H1 (cell line): ENCODE measurements at regions not wholly inside any gene's neighbourhood (a gene's known extent, or its start where the extent isn't known, plus 50 kb on each side); places are given as distances from the start of the nearest gene placed in this dataset.
A peak's percentile ranks its signal among the peaks of the same experiment; 100 is the strongest.

Experiments
- CTCF ChIA-PET: fragments of 300-600 bp; sonication (Branson Sonifier 250); formaldehyde crosslinking; loops from one replicate; lab custom pipeline; 2021; ENCODE audit not compliant: partially characterized antibody; lab: Charles Lee
- POLR2A ChIA-PET: fragments of 300-600 bp; sonication (Branson Sonifier 250); formaldehyde crosslinking; loops from one replicate; lab custom pipeline; 2021; ENCODE audit warnings: inconsistent platforms; ENCODE audit not compliant: partially characterized antibody; lab: Charles Lee
- DNase-seq, 2 experiments: peaks; one replicate each; pipeline versions ENCODE4 v3.0.0 to v3.0.0-alpha.2; 2010 to 2022; ENCODE audit warnings: low spot score in 2 of 2, low read depth in 1 of 2, mixed read lengths in 1 of 2
- FAIRE-seq: peaks from 2 replicates; lab custom pipeline; 2011; peaks lifted over from hg19 to GRCh38; lab: Jason Lieb, UNC
- H2AFZ ChIP-seq: 2 replicates; pipeline ENCODE4 v1.8.1; 2012; ENCODE audit warnings: low read length, inconsistent platforms
- H2AK5ac ChIP-seq: 2 replicates; pipeline ENCODE4 v1.6.1; 2013; ENCODE audit warnings: low read depth, low read length
- H2BK120ac ChIP-seq: replicated peaks from 2 replicates; pipeline ENCODE3; 2013; ENCODE audit warnings: low read depth, low read length, inconsistent platforms
- H2BK12ac ChIP-seq: 2 replicates; pipeline ENCODE4 v1.6.1; 2013; ENCODE audit warnings: low read depth, low read length
- H2BK15ac ChIP-seq: 2 replicates; pipeline ENCODE4 v1.6.1; 2013; ENCODE audit warnings: low read length
- H2BK20ac ChIP-seq: 2 replicates; pipeline ENCODE4 v1.6.1; 2013; ENCODE audit warnings: low read length
- H2BK5ac ChIP-seq: 2 replicates; pipeline ENCODE4 v1.6.1; 2013; ENCODE audit warnings: low read depth, low read length
- H3K14ac ChIP-seq: 2 replicates; pipeline ENCODE4 v1.6.1; 2013; ENCODE audit warnings: inconsistent platforms; ENCODE audit not compliant: insufficient read length
- H3K18ac ChIP-seq: 2 replicates; pipeline ENCODE4 v1.6.1; 2013; ENCODE audit warnings: low read length; ENCODE audit errors: extremely low read depth
- H3K23ac ChIP-seq: 2 replicates; pipeline ENCODE4 v1.6.1; 2013; ENCODE audit warnings: inconsistent platforms; ENCODE audit not compliant: insufficient read length
- H3K23me2 ChIP-seq: 2 replicates; pipeline ENCODE4 v1.6.1; 2013; ENCODE audit warnings: low read depth, low read length
- H3K27ac ChIP-seq: 2 replicates; pipeline ENCODE4 v1.6.1; 2011; ENCODE audit warnings: low read depth, low read length, inconsistent platforms
- H3K27me3 ChIP-seq, 4 experiments: replicated peaks in 1 of 4; 1 replicate in 1 of 4; 2 replicates in 3 of 4; pipeline versions ENCODE4 v1.6.1 to v1.8.1; 2011 to 2013; ENCODE audit warnings: low read length in 3 of 4, mild to moderate bottlenecking in 3 of 4, inconsistent platforms in 2 of 4, mixed read lengths in 2 of 4, moderate library complexity in 1 of 4; ENCODE audit not compliant: control insufficient read depth in 3 of 4, insufficient read depth in 3 of 4; ENCODE audit errors: extremely low read depth in 1 of 4
- H3K36me3 ChIP-seq, 4 experiments: 2 replicates each; pipeline versions ENCODE4 v1.6.1 to v1.8.1; 2011 to 2013; ENCODE audit warnings: mild to moderate bottlenecking in 4 of 4, low read length in 3 of 4, moderate library complexity in 2 of 4, control low read depth in 1 of 4, inconsistent platforms in 1 of 4; ENCODE audit not compliant: insufficient read depth in 4 of 4, control insufficient read depth in 2 of 4
- H3K4ac ChIP-seq: replicated peaks from 2 replicates; pipeline ENCODE3; 2013; ENCODE audit warnings: low read length, low read depth, mixed read lengths, inconsistent platforms; ENCODE audit not compliant: insufficient read length
- H3K4me1 ChIP-seq, 4 experiments: replicated peaks in 1 of 4; 1 replicate in 1 of 4; 2 replicates in 3 of 4; pipeline versions ENCODE4 v1.6.1 to v1.8.1; 2011 to 2013; ENCODE audit warnings: low read length in 3 of 4, inconsistent platforms in 2 of 4, mixed read lengths in 1 of 4; ENCODE audit not compliant: insufficient read depth in 4 of 4, control insufficient read depth in 3 of 4
- H3K4me2 ChIP-seq, 2 experiments: 2 replicates each; pipeline versions ENCODE4 v1.6.1 to v1.8.1; 2011 to 2013; ENCODE audit warnings: low read depth in 2 of 2, low read length in 2 of 2, control low read depth in 1 of 2, inconsistent platforms in 1 of 2, mild to moderate bottlenecking in 1 of 2; ENCODE audit not compliant: insufficient read depth in 1 of 2
- H3K4me3 ChIP-seq, 4 experiments: fragments of 200-600, 300-600 bp in 1 of 4; sonication (generic), shearing (Covaris generic), sonication (Bioruptor Twin) in 1 of 4; 2 replicates each; pipeline versions ENCODE4 v1.5.1 to v1.8.1; 2011 to 2016; ENCODE audit warnings: low read length in 4 of 4, low read depth in 3 of 4, control low read depth in 2 of 4, inconsistent platforms in 2 of 4, mild to moderate bottlenecking in 2 of 4, mixed read lengths in 1 of 4, moderate library complexity in 1 of 4; ENCODE audit not compliant: insufficient read depth in 2 of 4; ENCODE audit errors: extremely low read depth in 1 of 4
- H3K56ac ChIP-seq: replicated peaks from 2 replicates; pipeline ENCODE3; 2013; ENCODE audit warnings: low read depth, mild to moderate bottlenecking, mixed read lengths, low read length, inconsistent platforms; ENCODE audit not compliant: insufficient read length
- H3K79me1 ChIP-seq: 2 replicates; pipeline ENCODE4 v1.6.1; 2013; ENCODE audit warnings: low read depth, low read length, control low read depth
- H3K79me2 ChIP-seq, 2 experiments: 2 replicates each; pipeline versions ENCODE4 v1.6.1 to v1.8.1; 2012 to 2013; ENCODE audit warnings: low read length in 2 of 2, mild to moderate bottlenecking in 2 of 2, inconsistent platforms in 1 of 2; ENCODE audit not compliant: insufficient read depth in 2 of 2, control insufficient read depth in 1 of 2
- H3K9ac ChIP-seq, 4 experiments: replicated peaks in 1 of 4; 1 replicate in 1 of 4; 2 replicates in 3 of 4; pipeline versions ENCODE4 v1.6.1 to v1.8.1; 2011 to 2013; ENCODE audit warnings: low read depth in 3 of 4, low read length in 3 of 4, control low read depth in 2 of 4, mild to moderate bottlenecking in 2 of 4, moderate library complexity in 2 of 4, inconsistent platforms in 1 of 4; ENCODE audit errors: extremely low read depth in 1 of 4
- H3K9me3 ChIP-seq, 2 experiments: 2 replicates each; pipeline versions ENCODE4 v1.6.1 to v1.8.1; 2012 to 2013; ENCODE audit warnings: mild to moderate bottlenecking in 2 of 2, moderate library complexity in 2 of 2, control low read depth in 1 of 2, inconsistent platforms in 1 of 2, low read depth in 1 of 2, low read length in 1 of 2, mixed read lengths in 1 of 2; ENCODE audit not compliant: insufficient read depth in 2 of 2
- H4K20me1 ChIP-seq, 2 experiments: replicated peaks in 1 of 2; 2 replicates each; pipeline versions ENCODE3 to v1.8.1; 2011 to 2013; ENCODE audit warnings: inconsistent platforms in 2 of 2, low read length in 2 of 2, mild to moderate bottlenecking in 1 of 2; ENCODE audit not compliant: insufficient read depth in 2 of 2, control insufficient read depth in 1 of 2
- H4K5ac ChIP-seq: 2 replicates; pipeline ENCODE4 v1.6.1; 2013; ENCODE audit warnings: low read length, low read depth, mixed read lengths, inconsistent platforms; ENCODE audit not compliant: insufficient read length
- H4K8ac ChIP-seq: 2 replicates; pipeline ENCODE4 v1.8.0; 2013; ENCODE audit warnings: mild to moderate bottlenecking, moderate library complexity, low read length, inconsistent platforms; ENCODE audit not compliant: insufficient read depth; ENCODE audit errors: extremely low read depth
- H4K91ac ChIP-seq: replicated peaks from 2 replicates; pipeline ENCODE3; 2013; ENCODE audit warnings: low read length, mixed read lengths, inconsistent platforms; ENCODE audit not compliant: insufficient read length
- CHD1 ChIP-seq: IDR thresholded peaks from 2 replicates; pipeline ENCODE4 v1.6.1; 2012; ENCODE audit warnings: low read depth, low read length, improper control_type of control experiment
- GABPA ChIP-seq: IDR thresholded peaks from 2 replicates; pipeline ENCODE4 v1.6.1; 2011; ENCODE audit warnings: mild to moderate bottlenecking, low read length, moderate library complexity, borderline replicate concordance; ENCODE audit not compliant: insufficient read depth
- POLR2AphosphoS5 ChIP-seq: IDR thresholded peaks from 2 replicates; pipeline ENCODE4 v1.6.1; 2011; ENCODE audit warnings: low read depth, low read length
- RAD21 ChIP-seq, 2 experiments: IDR thresholded peaks in 1 of 2; conservative IDR thresholded peaks in 1 of 2; 2 replicates each; pipeline ENCODE4 v1.6.1; 2011; ENCODE audit warnings: low read depth in 2 of 2, low read length in 2 of 2, improper control_type of control experiment in 1 of 2, inconsistent platforms in 1 of 2, mild to moderate bottlenecking in 1 of 2, moderate library complexity in 1 of 2
- RFX5 ChIP-seq: IDR thresholded peaks from 2 replicates; pipeline ENCODE4 v1.6.1; 2011; ENCODE audit warnings: low read depth, low read length, improper control_type of control experiment, borderline replicate concordance
- SP1 ChIP-seq: IDR thresholded peaks from 2 replicates; pipeline ENCODE4 v1.6.1; 2011; ENCODE audit warnings: low read depth, low read length
- WGBS, 2 experiments: shearing (Covaris generic) in 1 of 2; methylation state at CpG; one replicate each; pipeline versions ENCODE4 v1.1.6 to v1.1.7; 2013 to 2015; ENCODE audit warnings: low lambda C conversion rate in 2 of 2, mixed read lengths in 2 of 2, inconsistent platforms in 1 of 2, low coverage in 1 of 2, missing lambda C conversion rate in 1 of 2; ENCODE audit not compliant: insufficient replicate concordance in 2 of 2, insufficient coverage in 1 of 2, insufficient read length in 1 of 2; ENCODE audit errors: extremely low coverage in 1 of 2, missing lambda C conversion rate in 1 of 2; 5-methylcytosine and 5-hydroxymethylcytosine counted together

DNA sequence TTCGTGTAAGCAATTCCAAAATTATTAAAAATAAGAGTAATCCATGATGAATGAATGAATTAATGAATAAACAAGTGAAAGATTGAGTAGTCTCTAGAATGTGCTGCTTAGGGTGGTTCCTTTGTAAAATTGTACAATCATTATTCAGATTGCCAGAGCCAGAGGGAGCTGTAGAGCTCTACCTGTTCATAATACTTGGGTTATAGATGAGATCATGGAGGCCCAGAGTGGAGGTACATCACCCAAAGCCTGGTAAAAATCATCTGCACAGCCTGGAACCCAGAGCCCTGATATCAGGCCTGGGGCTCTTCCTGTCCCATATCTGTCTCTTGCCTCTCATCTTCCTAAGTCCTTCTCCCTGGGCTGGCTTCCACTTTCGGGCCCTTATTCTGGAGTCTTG is 297.2 kb downstream of the RPLP1 start:
- FAIRE-seq, result no peak
- ChIA-PET POLR2A (no interaction called here), CTCF (interaction anchor here (1.2 to 2.3 kb wide), 5 partner anchors 13 to 613 kb away, joined by 3 to 11 read pairs (median 3); no protein-coding TSS in a partner anchor)
- no peak overlapping the region for H3K4me3 ChIP-seq
- no peak overlapping the region for H2BK12ac ChIP-seq
- peaks cover 0 to 3% (median 0%) of the 10 kb centered on the region in 4 experiments; a peak in 1 of 7 replicates for H3K4me1 ChIP-seq
- H3K56ac ChIP-seq, result no peak overlapping the region
- no peak overlapping the region for H4K5ac ChIP-seq
- no peaks in the 10 kb centered on the region for H3K79me1 ChIP-seq
- H2AK5ac ChIP-seq, result no peak overlapping the region
- no peak overlapping the region for H2BK20ac ChIP-seq
- no peak overlapping the region for H3K18ac ChIP-seq
- H4K91ac ChIP-seq, result no peak overlapping the region
- WGBS, 2 experiments, result 85% methylated on average over 2 of the region's 2 CpGs; no CpG with 5 or more reads in 1 of the 2 experiments
- TF ChIP-seq SP1, result no peak
- TF ChIP-seq RAD21 (IDR thresholded peaks at IDR 0.05 in 1 of 2, conservative IDR thresholded peaks at IDR 0.05 in 1 of 2; ENCODE audit: low read depth in 2 of 2, low read length in 2 of 2), result peak in 1 of 2 experiments; percentile 23; a peak in 1 of 4 replicates
- no peak for TF ChIP-seq GABPA
- TF ChIP-seq CHD1, result no peak
- no peak for TF ChIP-seq RFX5
- TF ChIP-seq POLR2AphosphoS5, result no peak
- H2BK5ac ChIP-seq, result no peak overlapping the region
- no peak overlapping the region for H3K27ac ChIP-seq
- DNase-seq, result no peak
- no peak overlapping the region for H3K4me2 ChIP-seq
- no peak overlapping the region for H2BK120ac ChIP-seq
- no peak overlapping the region for H2AFZ ChIP-seq
- no peak overlapping the region for H3K14ac ChIP-seq
- no peaks in the 10 kb centered on the region for H4K20me1 ChIP-seq
- no peaks in the 10 kb centered on the region for H3K36me3 ChIP-seq
- no peak overlapping the region for H4K8ac ChIP-seq
- no peaks in the 10 kb centered on the region; the same call in 1 of the 2 replicates for H3K23me2 ChIP-seq
- no peaks in the 10 kb centered on the region for H3K79me2 ChIP-seq
- H3K4ac ChIP-seq, result no peak overlapping the region
- no peaks in the 10 kb centered on the region for H3K27me3 ChIP-seq
- no peak overlapping the region for H3K9ac ChIP-seq
- H2BK15ac ChIP-seq, result no peak overlapping the region
- 0 out of 4 replicates have a peak, but pooled peaks cover 0 to 2% of the 10 kb centered on the region in 2 experiments for H3K9me3 ChIP-seq
- H3K23ac ChIP-seq, result no peak overlapping the region
